PC-3 (cell line): ENCODE measurements at regions not wholly inside any gene's neighbourhood (a gene's known extent, or its start where the extent isn't known, plus 50 kb on each side); places are given as distances from the start of the nearest gene placed in this dataset.

Experiments used
- CTCF ChIP-seq: fragments of 300-600 bp; sonication (generic); conservative IDR thresholded peaks from 2 replicates; pipeline ENCODE4 v1.5.1; 2017; ENCODE audit warnings: antibody characterized with exemption, low read depth, mild to moderate bottlenecking, low read length
- EZH2 ChIP-seq: fragments of 300-600 bp; sonication (generic); IDR thresholded peaks from one replicate; pipeline ENCODE4 v1.6.1; 2017; ENCODE audit warnings: antibody characterized with exemption, mild to moderate bottlenecking, low read length; ENCODE audit not compliant: unreplicated experiment
- EZH2phosphoT487 ChIP-seq: fragments of 300-600 bp; sonication (generic); IDR thresholded peaks from 2 replicates; pipeline ENCODE4 v1.6.1; 2018; ENCODE audit warnings: mild to moderate bottlenecking, antibody characterized with exemption, low read length, borderline replicate concordance

GRCh38 chr21:19034041-19034440 is 630.5 kb upstream of the TMPRSS15 start:
- TF ChIP-seq CTCF (no peak), EZH2phosphoT487 (no peak), EZH2 (no peak)
